Fibroblast of villous mesenchyme (primary cell): ENCODE measurements at regions not wholly inside any gene's neighbourhood (a gene's known extent, or its start where the extent isn't known, plus 50 kb on each side); places are given as distances from the start of the nearest gene placed in this dataset.

Source experiments
- DNase-seq: peaks from one replicate; pipeline ENCODE4 v3.0.0-alpha.2; 2010; ENCODE audit warnings: low read depth
- H3K4me3 ChIP-seq: 2 replicates; pipeline ENCODE4 v1.5.1; 2011; ENCODE audit warnings: low read depth, mild to moderate bottlenecking, low read length
- TF ChIP-seq, protein P1 (sequence below): IDR thresholded peaks from 2 replicates; pipeline ENCODE4 v1.5.1; 2012; ENCODE audit warnings: low read depth, mild to moderate bottlenecking, low read length; ENCODE audit not compliant: insufficient read depth

DNA sequence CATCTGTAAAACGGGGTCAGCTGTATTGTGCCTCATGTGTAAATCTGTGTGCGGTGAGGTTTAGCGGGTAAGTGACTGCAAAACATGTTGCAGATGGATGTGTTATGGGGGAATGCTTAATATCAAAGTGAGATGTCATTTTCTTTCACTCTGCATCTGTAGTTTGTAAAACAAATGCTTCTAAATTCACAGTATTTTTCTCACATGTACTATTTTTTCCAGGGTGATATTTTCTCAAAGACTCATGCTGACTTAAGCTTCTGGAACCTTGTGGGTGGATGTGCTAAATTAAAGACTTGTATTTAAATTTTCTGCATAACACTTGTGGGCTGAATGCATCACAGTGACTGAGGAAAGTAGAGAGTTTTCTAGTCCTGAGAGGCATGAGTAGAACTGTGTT, 115.2 kb upstream of the TP63 start:
- TF ChIP-seq, protein P1, sequence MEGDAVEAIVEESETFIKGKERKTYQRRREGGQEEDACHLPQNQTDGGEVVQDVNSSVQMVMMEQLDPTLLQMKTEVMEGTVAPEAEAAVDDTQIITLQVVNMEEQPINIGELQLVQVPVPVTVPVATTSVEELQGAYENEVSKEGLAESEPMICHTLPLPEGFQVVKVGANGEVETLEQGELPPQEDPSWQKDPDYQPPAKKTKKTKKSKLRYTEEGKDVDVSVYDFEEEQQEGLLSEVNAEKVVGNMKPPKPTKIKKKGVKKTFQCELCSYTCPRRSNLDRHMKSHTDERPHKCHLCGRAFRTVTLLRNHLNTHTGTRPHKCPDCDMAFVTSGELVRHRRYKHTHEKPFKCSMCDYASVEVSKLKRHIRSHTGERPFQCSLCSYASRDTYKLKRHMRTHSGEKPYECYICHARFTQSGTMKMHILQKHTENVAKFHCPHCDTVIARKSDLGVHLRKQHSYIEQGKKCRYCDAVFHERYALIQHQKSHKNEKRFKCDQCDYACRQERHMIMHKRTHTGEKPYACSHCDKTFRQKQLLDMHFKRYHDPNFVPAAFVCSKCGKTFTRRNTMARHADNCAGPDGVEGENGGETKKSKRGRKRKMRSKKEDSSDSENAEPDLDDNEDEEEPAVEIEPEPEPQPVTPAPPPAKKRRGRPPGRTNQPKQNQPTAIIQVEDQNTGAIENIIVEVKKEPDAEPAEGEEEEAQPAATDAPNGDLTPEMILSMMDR, result no peak
- no peak for DNase-seq
- no peak overlapping the region for H3K4me3 ChIP-seq

DNA sequence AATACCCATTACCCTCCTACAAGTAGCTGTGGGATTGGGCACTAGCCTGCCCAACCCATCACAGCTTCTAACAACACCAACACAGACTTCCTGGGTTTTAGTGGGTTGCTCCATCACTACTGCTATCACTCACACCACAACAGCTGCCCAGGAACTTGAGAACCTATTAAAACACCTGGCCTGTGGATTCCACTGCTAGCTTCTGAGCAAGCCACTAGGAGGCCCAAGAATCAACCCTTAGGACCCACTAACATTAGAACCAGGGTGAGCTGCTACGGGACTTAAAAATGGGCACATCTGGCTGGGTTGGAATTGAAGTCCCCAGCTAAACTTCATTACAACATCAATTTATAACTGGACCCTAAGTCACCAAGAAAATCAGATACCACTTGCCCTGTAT, 113.2 kb upstream of the TP63 start:
- TF ChIP-seq, protein P1, result no peak
- H3K4me3 ChIP-seq, result no peak overlapping the region
- no peak for DNase-seq

DNA sequence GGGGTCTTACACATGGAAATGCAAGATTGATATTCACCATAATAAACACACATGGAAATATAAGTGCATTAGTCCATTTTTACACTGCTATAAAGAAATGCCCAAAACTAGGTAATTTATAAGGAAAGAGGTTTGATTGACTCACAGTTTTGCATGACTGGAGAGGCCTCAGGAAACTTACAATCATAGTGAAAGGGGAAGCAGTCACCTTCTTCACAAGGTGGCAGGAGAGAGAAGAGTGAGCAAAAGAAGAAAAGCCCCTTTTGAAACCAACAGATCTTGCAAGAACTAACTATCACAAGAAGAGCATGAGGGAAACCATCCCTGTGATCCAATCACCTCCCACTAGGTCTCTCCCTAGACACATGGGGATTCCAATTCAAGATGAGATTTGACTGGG, 111.7 kb upstream of the TP63 start:
- TF ChIP-seq, protein P1, result no peak
- H3K4me3 ChIP-seq, result no peak overlapping the region
- no peak for DNase-seq

DNA sequence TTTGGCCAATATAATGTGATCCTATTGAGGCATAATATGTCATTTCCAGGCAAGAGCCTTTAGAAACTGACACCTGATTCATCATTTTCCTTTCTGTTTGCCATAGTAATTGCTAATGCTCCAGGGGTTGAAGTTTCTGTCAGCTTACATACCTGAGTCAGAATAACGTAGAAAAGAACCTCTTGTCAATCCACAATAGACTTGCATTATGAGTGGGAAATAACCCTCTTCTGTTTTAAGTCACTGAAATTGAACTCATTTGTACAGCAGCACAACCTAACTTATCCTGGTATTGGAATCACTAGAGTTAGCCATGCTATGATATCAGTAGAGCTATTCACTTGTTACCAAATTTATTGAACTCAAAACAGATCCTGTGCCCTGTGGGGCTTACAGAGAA, 101.7 kb upstream of the TP63 start:
- DNase-seq, result no peak
- no peak overlapping the region for H3K4me3 ChIP-seq
- TF ChIP-seq, protein P1, result no peak

DNA sequence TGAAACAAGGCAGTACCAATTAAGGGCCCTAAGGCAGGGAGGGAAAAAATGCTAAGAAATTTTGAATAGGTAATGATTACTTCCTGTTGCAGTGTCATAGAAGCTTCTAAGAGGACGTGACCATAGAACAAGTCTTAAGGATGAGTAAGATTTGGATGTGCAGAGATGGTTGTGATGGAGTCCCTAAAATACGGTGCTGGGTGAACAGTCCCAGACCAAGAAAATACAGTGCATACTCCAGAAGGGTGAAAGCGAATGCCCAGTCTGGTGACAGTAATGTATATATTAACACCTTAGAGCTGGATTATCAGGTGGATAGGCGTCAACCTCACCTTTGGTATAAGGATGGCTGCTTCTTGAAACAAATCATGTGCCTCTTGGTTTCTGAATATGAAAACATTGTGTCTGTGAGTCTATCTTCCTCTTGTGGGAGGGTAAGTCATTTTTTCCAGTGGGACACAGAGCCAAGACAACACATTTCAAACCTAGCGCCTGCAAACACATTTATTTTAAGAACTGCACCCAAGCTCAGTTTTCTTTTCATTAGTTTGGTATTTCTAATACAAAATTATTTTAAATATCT, 101.2 kb upstream of the TP63 start:
- TF ChIP-seq, protein P1, result no peak
- no peak overlapping the region for H3K4me3 ChIP-seq
- DNase-seq, result no peak

DNA sequence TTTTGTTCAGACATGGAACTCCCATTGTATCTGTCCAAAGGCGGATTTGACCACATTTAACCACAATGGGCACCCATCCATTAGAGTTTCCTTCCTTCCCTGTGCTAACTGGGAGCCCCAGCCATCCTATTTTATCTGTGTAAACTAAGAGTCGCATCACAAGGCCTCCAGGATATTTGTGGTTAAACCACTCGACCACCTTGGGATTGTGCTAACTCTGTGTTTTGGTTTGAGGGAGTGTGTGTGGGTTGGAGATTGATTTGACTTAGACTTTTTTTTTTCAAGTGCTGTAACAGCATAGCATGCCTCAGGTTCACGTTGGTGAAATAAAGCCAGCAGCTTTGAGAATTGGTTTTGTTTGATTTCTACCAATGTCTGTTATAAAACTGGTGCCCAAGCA, 100.4 kb upstream of the TP63 start:
- DNase-seq, result no peak
- no peak overlapping the region for H3K4me3 ChIP-seq
- TF ChIP-seq, protein P1, result no peak

DNA sequence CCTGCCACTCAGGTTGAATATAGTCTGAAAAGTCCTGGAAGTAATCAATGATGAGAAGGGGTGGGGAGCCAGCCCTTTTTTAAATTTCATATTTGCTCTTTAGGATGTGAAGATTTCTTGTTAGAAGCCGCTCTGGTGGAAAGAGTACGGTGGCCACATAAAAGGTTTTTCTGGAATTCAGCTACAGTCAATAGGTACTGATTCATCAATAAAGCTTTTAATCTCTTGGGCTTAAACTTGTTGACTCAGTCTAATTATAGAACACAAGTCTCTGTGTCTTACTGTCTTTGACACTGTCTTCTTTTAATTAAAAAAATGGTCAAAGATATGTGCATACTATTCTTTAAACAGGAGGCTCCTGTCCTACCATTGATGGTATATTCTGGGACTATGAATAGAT, 99.9 kb upstream of the TP63 start:
- TF ChIP-seq, protein P1, result no peak
- no peak overlapping the region for H3K4me3 ChIP-seq
- DNase-seq, result no peak
